Keratinocyte (primary cell): ENCODE measurements at regions not wholly inside any gene's neighbourhood (a gene's known extent, or its start where the extent isn't known, plus 50 kb on each side); places are given as distances from the start of the nearest gene placed in this dataset.
A peak's percentile ranks its signal among the peaks of the same experiment; 100 is the strongest.

Experiments used
- DNase-seq: peaks from one replicate; pipeline ENCODE4 v3.0.0-alpha.2; 2011; ENCODE audit warnings: low read depth, missing footprints, low spot score
- FAIRE-seq: peaks from 2 replicates; lab custom pipeline; 2011; peaks lifted over from hg19 to GRCh38; lab: Jason Lieb, UNC
- H2AFZ ChIP-seq: 2 replicates; pipeline ENCODE4 v1.6.0; 2012; ENCODE audit warnings: low read length, control low read depth, inconsistent platforms; ENCODE audit not compliant: control insufficient read depth
- H3K27ac ChIP-seq: 2 replicates; pipeline ENCODE4 v1.5.1; 2011; ENCODE audit warnings: low read length; ENCODE audit not compliant: control insufficient read depth, insufficient read depth
- H3K27me3 ChIP-seq: 3 replicates; pipeline ENCODE4 v1.6.0; 2011; ENCODE audit warnings: low read length; ENCODE audit not compliant: control insufficient read depth, insufficient read depth; ENCODE audit errors: extremely low read depth
- H3K36me3 ChIP-seq, 2 experiments: 2 replicates in 1 of 2; 3 replicates in 1 of 2; pipeline ENCODE4 v1.5.1; 2011; ENCODE audit warnings: low read length in 2 of 2, mild to moderate bottlenecking in 1 of 2; ENCODE audit not compliant: control insufficient read depth in 2 of 2, insufficient read depth in 2 of 2; ENCODE audit errors: extremely low read depth in 1 of 2
- H3K4me1 ChIP-seq: 3 replicates; pipeline ENCODE4 v1.5.1; 2011; ENCODE audit warnings: low read length; ENCODE audit not compliant: control insufficient read depth, insufficient read depth; ENCODE audit errors: extremely low read depth
- H3K4me2 ChIP-seq: 3 replicates; pipeline ENCODE4 v1.6.0; 2011; ENCODE audit warnings: low read depth, low read length; ENCODE audit not compliant: control insufficient read depth, insufficient read depth; ENCODE audit errors: extremely low read depth
- H3K4me3 ChIP-seq, 3 experiments: fragments of 200-600 bp in 1 of 3; sonication (generic) in 1 of 3; 2 replicates in 2 of 3; 3 replicates in 1 of 3; pipeline ENCODE4 v1.5.1; 2011 to 2016; ENCODE audit warnings: low read length in 3 of 3, mild to moderate bottlenecking in 3 of 3, control low read depth in 2 of 3, inconsistent platforms in 1 of 3, low read depth in 1 of 3, mixed read lengths in 1 of 3, mixed run types in 1 of 3, moderate library complexity in 1 of 3; ENCODE audit not compliant: control insufficient read depth in 2 of 3, insufficient read depth in 2 of 3; ENCODE audit errors: extremely low read depth in 1 of 3
- H3K79me2 ChIP-seq: 2 replicates; pipeline ENCODE4 v1.6.0; 2012; ENCODE audit warnings: low read length; ENCODE audit not compliant: control insufficient read depth, insufficient read depth
- H3K9ac ChIP-seq: 3 replicates; pipeline ENCODE4 v1.6.0; 2011; ENCODE audit warnings: low read length; ENCODE audit not compliant: control insufficient read depth, insufficient read depth; ENCODE audit errors: extremely low read depth
- H3K9me1 ChIP-seq: 3 replicates; pipeline ENCODE4 v1.6.0; 2011; ENCODE audit warnings: low read length; ENCODE audit not compliant: control insufficient read depth, insufficient read depth; ENCODE audit errors: extremely low read depth
- H3K9me3 ChIP-seq: 2 replicates; pipeline ENCODE4 v1.5.1; 2012; ENCODE audit warnings: low read depth, low read length; ENCODE audit not compliant: control insufficient read depth
- H4K20me1 ChIP-seq: 3 replicates; pipeline ENCODE4 v1.6.0; 2011; ENCODE audit warnings: low read length; ENCODE audit not compliant: control insufficient read depth, insufficient read depth; ENCODE audit errors: extremely low read depth
- CTCF ChIP-seq, 3 experiments: IDR thresholded peaks in 1 of 3; conservative IDR thresholded peaks in 1 of 3; optimal IDR thresholded peaks in 1 of 3; 2 replicates in 2 of 3; 3 replicates in 1 of 3; pipeline versions ENCODE3 to v1.5.1; 2011; ENCODE audit warnings: low read length in 3 of 3, mild to moderate bottlenecking in 3 of 3, moderate library complexity in 2 of 3, control low read depth in 1 of 3, inconsistent platforms in 1 of 3; ENCODE audit not compliant: insufficient read depth in 2 of 3; ENCODE audit errors: extremely low read depth in 1 of 3
- EZH2 ChIP-seq: IDR thresholded peaks from one replicate; pipeline ENCODE4 v1.6.1; 2012; ENCODE audit warnings: inconsistent platforms, mild to moderate bottlenecking, low read length, moderate library complexity
- dilution Hi-C: fragments of 300-500 bp; cut with MboI; formaldehyde crosslinking; loops from one replicate; pipeline ENCODE4 v1.7.0; 2020; ENCODE audit warnings: low sequenced_read_pairs; ENCODE audit not compliant: extremely low pct_ligation_motif_present

GRCh38 chr7:15123901-15124300 is 221.3 kb upstream of the DGKB start:
- no peaks in the 10 kb centered on the region for H3K9me3 ChIP-seq
- H3K79me2 ChIP-seq = no peaks in the 10 kb centered on the region
- H3K27me3 ChIP-seq = no peaks in the 10 kb centered on the region
- H2AFZ ChIP-seq = no peak overlapping the region
- H3K27ac ChIP-seq = no peak overlapping the region
- no peak overlapping the region for H3K9ac ChIP-seq
- FAIRE-seq (peak; percentile 43), DNase-seq (no peak)
- TF ChIP-seq CTCF (optimal IDR thresholded peaks at IDR 0.05 in 1 of 3, IDR thresholded peaks at IDR 0.05 in 1 of 3, conservative IDR thresholded peaks at IDR 0.05 in 1 of 3; ENCODE audit: extremely low read depth in 1 of 3, insufficient read depth in 2 of 3, low read length in 3 of 3) (no peak), EZH2 (no peak)
- H3K4me1 ChIP-seq = no peaks in the 10 kb centered on the region
- no peak overlapping the region for H3K4me2 ChIP-seq
- dilution Hi-C loops = no loop called here
- no peak overlapping the region for H3K4me3 ChIP-seq
- H3K36me3 ChIP-seq = no peaks in the 10 kb centered on the region
- no peaks in the 10 kb centered on the region for H3K9me1 ChIP-seq
- H4K20me1 ChIP-seq = no peaks in the 10 kb centered on the region

GRCh38 chr7:15113752-15114151 is 211.2 kb upstream of the DGKB start:
- H3K4me2 ChIP-seq = no peak overlapping the region
- no peaks in the 10 kb centered on the region for H3K27me3 ChIP-seq
- H3K79me2 ChIP-seq = no peaks in the 10 kb centered on the region
- H3K9me3 ChIP-seq = no peaks in the 10 kb centered on the region
- no peaks in the 10 kb centered on the region for H3K9me1 ChIP-seq
- H3K9ac ChIP-seq = no peak overlapping the region
- H3K36me3 ChIP-seq = no peaks in the 10 kb centered on the region
- dilution Hi-C loops = no loop called here
- H3K4me3 ChIP-seq = no peak overlapping the region
- DNase-seq (no peak), FAIRE-seq (no peak)
- H3K27ac ChIP-seq = no peak overlapping the region
- H3K4me1 ChIP-seq = no peaks in the 10 kb centered on the region
- H2AFZ ChIP-seq = no peak overlapping the region
- H4K20me1 ChIP-seq = no peaks in the 10 kb centered on the region
- TF ChIP-seq CTCF (optimal IDR thresholded peaks at IDR 0.05 in 1 of 3, IDR thresholded peaks at IDR 0.05 in 1 of 3, conservative IDR thresholded peaks at IDR 0.05 in 1 of 3; ENCODE audit: extremely low read depth in 1 of 3, insufficient read depth in 2 of 3, low read length in 3 of 3) (no peak), EZH2 (no peak)
